ENCODE measurements at regions not wholly inside any gene's neighbourhood (a gene's known extent, or its start where the extent isn't known, plus 50 kb on each side); places are given as distances from the start of the nearest gene placed in this dataset.

- Histone ChIP-seq H3K36me3 (replicated peaks in 1 of 2; ENCODE audit: control insufficient read depth in 1 of 2, insufficient read depth in 2 of 2, low read length in 2 of 2) (no peaks in the 10 kb centered on the region), H3K4me1 (ENCODE audit: control insufficient read depth in 1 of 2, insufficient read depth in 2 of 2, low read length in 2 of 2) (no peaks in the 10 kb centered on the region), H2AFZ (ENCODE audit: insufficient read depth, low read depth, low read length, poor library complexity, severe bottlenecking) (no peak overlapping the region), H3K9me3 (replicated peaks in 1 of 2; ENCODE audit: control insufficient read depth in 1 of 2, insufficient read depth in 1 of 2, low read length in 2 of 2) (no peaks in the 10 kb centered on the region), H3K27me3 (ENCODE audit: control insufficient read depth in 2 of 2, insufficient read depth in 2 of 2, low read length in 2 of 2) (no peaks in the 10 kb centered on the region), H4K20me1 (ENCODE audit: insufficient read depth, low read length) (no peaks in the 10 kb centered on the region), H3K9ac (ENCODE audit: insufficient read depth, low read length, poor library complexity, severe bottlenecking) (no peak overlapping the region), H3K79me2 (ENCODE audit: insufficient read depth, low read length) (no peaks in the 10 kb centered on the region), H3K27ac (ENCODE audit: low read depth in 1 of 2, low read length in 2 of 2) (no peak overlapping the region), H3K4me3 (replicated peaks in 1 of 3; ENCODE audit: low read depth in 2 of 3, low read length in 3 of 3) (no peak overlapping the region), H3K4me2 (replicated peaks; ENCODE audit: extremely low read depth, low read length, poor library complexity, severe bottlenecking) (no peak overlapping the region)
- 95% methylated on average over 3 of the region's 5 CpGs for WGBS (ENCODE audit: insufficient coverage)
- Mint-ChIP-seq H3K4me1 (no peaks in the 10 kb centered on the region), H3K27me3 (ENCODE audit: low read depth in 3 of 3) (no peaks in the 10 kb centered on the region), H3K27ac (no peak overlapping the region), H3K36me3 (no peaks in the 10 kb centered on the region), H3K9me3 (peaks cover 0 to 8% (median 3%) of the 10 kb centered on the region in 7 donors), H3K4me3 (no peak overlapping the region)
- TF ChIP-seq CTCF (IDR thresholded peaks at IDR 0.05): no peak
- DNase-seq: no peak
- intact Hi-C loops (cut with micrococcal nuclease): no loop called here
These were observed 440.8 kb upstream of the GBE1 start for GRCh38 chr3:82202269-82202668.

- DNase-seq: no peak
- Histone ChIP-seq H3K4me1 (ENCODE audit: control insufficient read depth in 1 of 2, insufficient read depth in 2 of 2, low read length in 2 of 2) (no peaks in the 10 kb centered on the region), H3K79me2 (ENCODE audit: insufficient read depth, low read length) (no peaks in the 10 kb centered on the region), H3K36me3 (replicated peaks in 1 of 2; ENCODE audit: control insufficient read depth in 1 of 2, insufficient read depth in 2 of 2, low read length in 2 of 2) (no peaks in the 10 kb centered on the region), H3K27ac (ENCODE audit: low read depth in 1 of 2, low read length in 2 of 2) (no peak overlapping the region), H4K20me1 (ENCODE audit: insufficient read depth, low read length) (no peaks in the 10 kb centered on the region), H3K9ac (ENCODE audit: insufficient read depth, low read length, poor library complexity, severe bottlenecking) (no peak overlapping the region), H3K9me3 (replicated peaks in 1 of 2; ENCODE audit: control insufficient read depth in 1 of 2, insufficient read depth in 1 of 2, low read length in 2 of 2) (no peaks in the 10 kb centered on the region), H3K4me2 (replicated peaks; ENCODE audit: extremely low read depth, low read length, poor library complexity, severe bottlenecking) (no peak overlapping the region), H3K27me3 (ENCODE audit: control insufficient read depth in 2 of 2, insufficient read depth in 2 of 2, low read length in 2 of 2) (no peaks in the 10 kb centered on the region), H3K4me3 (replicated peaks in 1 of 3; ENCODE audit: low read depth in 2 of 3, low read length in 3 of 3) (no peak overlapping the region), H2AFZ (ENCODE audit: insufficient read depth, low read depth, low read length, poor library complexity, severe bottlenecking) (no peak overlapping the region)
- no peaks in the 10 kb centered on the region for H3K27me3 Mint-ChIP-seq (ENCODE audit: low read depth in 3 of 3)
- H3K27ac Mint-ChIP-seq: no peak overlapping the region
- intact Hi-C loops (cut with micrococcal nuclease): no loop called here
- WGBS (ENCODE audit: insufficient coverage): no CpG with 5 or more reads among the region's 2 CpGs
- H3K4me1 Mint-ChIP-seq: no peaks in the 10 kb centered on the region
- no peak for TF ChIP-seq CTCF (IDR thresholded peaks at IDR 0.05)
- peaks cover 0 to 8% (median 3%) of the 10 kb centered on the region in 7 donors for H3K9me3 Mint-ChIP-seq
- no peaks in the 10 kb centered on the region for H3K36me3 Mint-ChIP-seq
- H3K4me3 Mint-ChIP-seq: no peak overlapping the region
These were observed 439.9 kb upstream of the GBE1 start for GRCh38 chr3:82201316-82201715.

Measured in CD14-positive monocyte (primary cell).